Loucy (cell line): ENCODE measurements at regions not wholly inside any gene's neighbourhood (a gene's known extent, or its start where the extent isn't known, plus 50 kb on each side); places are given as distances from the start of the nearest gene placed in this dataset.

Source experiments
- H2AFZ ChIP-seq: fragments of 200-600 bp; sonication (generic); 2 replicates; pipeline ENCODE4 v1.6.0; 2016; ENCODE audit warnings: antibody characterized with exemption, mild to moderate bottlenecking, low read length, moderate library complexity
- H3F3A ChIP-seq: fragments of 200-600 bp; 2 replicates; pipeline ENCODE4 v1.6.0; 2016; ENCODE audit warnings: antibody characterized with exemption, low read depth, mild to moderate bottlenecking
- H3K27me3 ChIP-seq: fragments of 200-600 bp; sonication (generic); 2 replicates; pipeline ENCODE4 v1.6.1; 2014; ENCODE audit warnings: low read length, mild to moderate bottlenecking; ENCODE audit not compliant: insufficient read depth, poor library complexity, severe bottlenecking
- H3K36me3 ChIP-seq: fragments of 200-600 bp; sonication (generic); 2 replicates; pipeline ENCODE4 v1.6.1; 2016; ENCODE audit warnings: low read length; ENCODE audit not compliant: insufficient read depth
- H3K4me1 ChIP-seq: fragments of 200-600 bp; sonication (generic); 2 replicates; pipeline ENCODE4 v1.5.1; 2014; ENCODE audit warnings: low read length, mild to moderate bottlenecking; ENCODE audit not compliant: insufficient read depth, poor library complexity, severe bottlenecking
- H3K4me2 ChIP-seq: fragments of 200-600 bp; sonication (generic); 2 replicates; pipeline ENCODE4 v1.6.0; 2014; ENCODE audit warnings: antibody characterized with exemption, low read length, low read depth, mild to moderate bottlenecking; ENCODE audit not compliant: poor library complexity, severe bottlenecking
- H3K4me3 ChIP-seq: fragments of 200-600 bp; sonication (generic); 2 replicates; pipeline ENCODE4 v1.5.1; 2014; ENCODE audit warnings: low read length, mild to moderate bottlenecking, mixed read lengths; ENCODE audit not compliant: poor library complexity, severe bottlenecking
- H3K79me2 ChIP-seq: fragments of 200-600 bp; sonication (generic); 2 replicates; pipeline ENCODE4 v1.6.1; 2014; ENCODE audit warnings: low read length; ENCODE audit not compliant: insufficient read depth
- H3K9ac ChIP-seq: fragments of 200-600 bp; sonication (generic); 2 replicates; pipeline ENCODE4 v1.6.0; 2014; ENCODE audit warnings: mild to moderate bottlenecking, low read depth, low read length, moderate library complexity; ENCODE audit not compliant: poor library complexity, severe bottlenecking
- H3K9me2 ChIP-seq: fragments of 200-600 bp; sonication (generic); replicated peaks from 2 replicates; pipeline ENCODE4 v1.6.1; 2016; ENCODE audit warnings: low read depth, low read length, mixed read lengths
- H3K9me3 ChIP-seq: fragments of 200-600 bp; sonication (generic); 2 replicates; pipeline ENCODE4 v1.6.1; 2014; ENCODE audit warnings: mild to moderate bottlenecking, antibody characterized with exemption, low read length, low read depth; ENCODE audit not compliant: insufficient read depth
- H4K20me1 ChIP-seq: fragments of 200-600 bp; sonication (generic); 2 replicates; pipeline ENCODE4 v1.6.0; 2014; ENCODE audit warnings: antibody characterized with exemption, low read length, mild to moderate bottlenecking; ENCODE audit not compliant: insufficient read depth, poor library complexity, severe bottlenecking
- EZH2phosphoT487 ChIP-seq: fragments of 200-600 bp; IDR thresholded peaks from 2 replicates; pipeline ENCODE4 v1.6.1; 2018; ENCODE audit warnings: antibody characterized with exemption, mild to moderate bottlenecking, moderate library complexity, borderline replicate concordance
- TF ChIP-seq, protein P1 (sequence below): fragments of 200-600 bp; sonication (generic); conservative IDR thresholded peaks from 2 replicates; pipeline ENCODE4 v1.5.1; 2014; ENCODE audit warnings: mild to moderate bottlenecking, antibody characterized with exemption, low read length

DNA sequence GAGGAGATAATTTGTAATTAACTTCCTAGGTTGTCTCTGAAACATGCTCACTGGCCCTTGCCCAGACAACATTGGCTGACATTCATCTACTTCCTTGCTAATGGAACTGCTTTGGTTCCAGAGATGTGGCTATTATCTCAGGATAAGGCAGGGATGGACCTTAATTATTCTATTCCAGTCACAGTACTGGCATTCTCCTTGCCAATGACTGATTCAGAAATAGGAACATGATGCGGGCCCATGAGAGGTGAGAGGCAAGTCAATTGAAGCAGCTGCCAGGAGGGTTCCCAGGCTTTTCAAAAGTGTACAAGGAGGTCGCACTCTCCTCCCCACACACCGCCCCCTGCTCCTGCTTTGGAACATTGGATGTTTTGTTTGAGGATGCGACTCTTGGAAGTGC lies 109.6 kb upstream of the DGKB start:
- H3K36me3 ChIP-seq = no peaks in the 10 kb centered on the region
- H3K79me2 ChIP-seq = no peaks in the 10 kb centered on the region
- H3K4me1 ChIP-seq = no peaks in the 10 kb centered on the region
- H4K20me1 ChIP-seq = no peaks in the 10 kb centered on the region
- no peak overlapping the region for H3K9ac ChIP-seq
- H3K27me3 ChIP-seq = no peaks in the 10 kb centered on the region
- H3K4me2 ChIP-seq = no peak overlapping the region
- no peak overlapping the region for H2AFZ ChIP-seq
- no peaks in the 10 kb centered on the region for H3F3A ChIP-seq
- no peak overlapping the region for H3K4me3 ChIP-seq
- TF ChIP-seq EZH2phosphoT487 = no peak
- TF ChIP-seq, protein P1, sequence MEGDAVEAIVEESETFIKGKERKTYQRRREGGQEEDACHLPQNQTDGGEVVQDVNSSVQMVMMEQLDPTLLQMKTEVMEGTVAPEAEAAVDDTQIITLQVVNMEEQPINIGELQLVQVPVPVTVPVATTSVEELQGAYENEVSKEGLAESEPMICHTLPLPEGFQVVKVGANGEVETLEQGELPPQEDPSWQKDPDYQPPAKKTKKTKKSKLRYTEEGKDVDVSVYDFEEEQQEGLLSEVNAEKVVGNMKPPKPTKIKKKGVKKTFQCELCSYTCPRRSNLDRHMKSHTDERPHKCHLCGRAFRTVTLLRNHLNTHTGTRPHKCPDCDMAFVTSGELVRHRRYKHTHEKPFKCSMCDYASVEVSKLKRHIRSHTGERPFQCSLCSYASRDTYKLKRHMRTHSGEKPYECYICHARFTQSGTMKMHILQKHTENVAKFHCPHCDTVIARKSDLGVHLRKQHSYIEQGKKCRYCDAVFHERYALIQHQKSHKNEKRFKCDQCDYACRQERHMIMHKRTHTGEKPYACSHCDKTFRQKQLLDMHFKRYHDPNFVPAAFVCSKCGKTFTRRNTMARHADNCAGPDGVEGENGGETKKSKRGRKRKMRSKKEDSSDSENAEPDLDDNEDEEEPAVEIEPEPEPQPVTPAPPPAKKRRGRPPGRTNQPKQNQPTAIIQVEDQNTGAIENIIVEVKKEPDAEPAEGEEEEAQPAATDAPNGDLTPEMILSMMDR = no peak
- no peaks in the 10 kb centered on the region for H3K9me3 ChIP-seq
- no peaks in the 10 kb centered on the region for H3K9me2 ChIP-seq

DNA sequence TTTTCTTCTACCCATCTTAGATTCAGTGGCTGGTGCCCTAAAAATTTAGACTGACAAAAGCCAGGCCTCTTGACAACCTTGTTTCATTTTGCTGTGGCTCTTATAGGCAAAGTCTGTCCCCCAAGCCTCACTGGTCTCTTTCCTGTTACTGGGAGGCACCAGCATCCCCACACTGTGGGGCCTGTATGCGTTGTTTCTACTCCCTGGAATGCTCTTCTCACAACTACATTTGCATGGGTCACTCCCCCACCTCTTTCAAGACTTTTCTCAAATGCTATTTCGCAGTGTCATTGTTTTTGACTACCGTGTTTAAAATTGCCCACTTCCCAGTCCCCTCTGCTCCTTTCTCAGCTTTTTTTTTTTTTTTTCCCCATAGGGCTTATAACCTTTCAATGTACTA lies 108.7 kb upstream of the DGKB start:
- no peaks in the 10 kb centered on the region for H3K27me3 ChIP-seq
- H3K79me2 ChIP-seq = no peaks in the 10 kb centered on the region
- no peaks in the 10 kb centered on the region for H3F3A ChIP-seq
- H3K4me3 ChIP-seq = no peak overlapping the region
- no peaks in the 10 kb centered on the region for H3K36me3 ChIP-seq
- H4K20me1 ChIP-seq = no peaks in the 10 kb centered on the region
- H3K9me2 ChIP-seq = no peaks in the 10 kb centered on the region
- H3K4me1 ChIP-seq = no peaks in the 10 kb centered on the region
- no peak overlapping the region for H3K9ac ChIP-seq
- no peak overlapping the region for H3K4me2 ChIP-seq
- no peak for TF ChIP-seq EZH2phosphoT487
- H3K9me3 ChIP-seq = no peaks in the 10 kb centered on the region
- H2AFZ ChIP-seq = 0 out of 2 replicates have a peak overlapping the region, but pooled peaks have one; percentile 22

DNA sequence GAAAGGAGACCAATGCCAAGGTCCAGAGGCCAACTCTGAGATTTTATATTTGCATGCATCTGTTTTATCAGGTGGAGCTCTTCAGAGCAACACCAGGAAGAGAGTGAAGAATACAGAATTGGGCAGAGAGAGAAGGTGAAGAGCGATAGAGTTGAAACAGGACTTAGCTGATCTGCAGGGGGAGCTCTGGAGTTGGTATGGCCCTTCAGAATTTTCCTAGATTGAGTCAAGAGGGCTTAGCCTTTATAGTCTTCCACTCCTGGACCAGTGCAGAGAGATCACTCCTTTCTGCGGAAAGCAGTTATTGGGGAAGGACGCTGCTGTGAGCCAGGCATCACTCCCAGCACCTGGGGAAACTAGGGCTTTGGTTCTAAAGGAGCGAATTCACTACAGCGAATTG lies 105.0 kb upstream of the DGKB start:
- no peak overlapping the region for H3K4me2 ChIP-seq
- no peaks in the 10 kb centered on the region for H3K79me2 ChIP-seq
- H3K9me3 ChIP-seq = no peaks in the 10 kb centered on the region
- no peaks in the 10 kb centered on the region for H3F3A ChIP-seq
- H3K9me2 ChIP-seq = no peaks in the 10 kb centered on the region
- TF ChIP-seq, protein P1 = peak; percentile 66
- TF ChIP-seq EZH2phosphoT487 = no peak
- H2AFZ ChIP-seq = no peak overlapping the region
- no peaks in the 10 kb centered on the region for H4K20me1 ChIP-seq
- H3K27me3 ChIP-seq = no peaks in the 10 kb centered on the region
- no peaks in the 10 kb centered on the region for H3K36me3 ChIP-seq
- no peak overlapping the region for H3K9ac ChIP-seq
- no peaks in the 10 kb centered on the region for H3K4me1 ChIP-seq
- no peak overlapping the region for H3K4me3 ChIP-seq

DNA sequence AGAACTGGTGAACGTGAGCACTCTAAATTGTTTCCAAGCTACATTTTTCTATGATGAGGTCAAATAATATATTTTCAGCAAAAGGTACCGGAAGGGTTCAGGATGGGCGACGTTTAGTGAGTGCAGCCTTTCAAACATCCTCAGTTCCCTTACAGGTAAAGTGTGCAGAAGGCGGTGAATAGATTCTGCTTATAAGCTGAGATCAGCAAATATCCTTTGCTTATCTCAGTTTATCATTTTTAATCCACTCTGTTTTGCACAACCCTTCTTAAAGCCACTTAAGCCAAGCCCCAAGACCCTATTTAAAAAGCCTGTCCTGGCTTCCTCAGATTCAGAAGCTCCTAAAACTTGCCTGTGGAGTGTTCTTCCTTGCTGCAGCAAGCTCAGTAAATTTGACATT lies 103.1 kb upstream of the DGKB start:
- no peaks in the 10 kb centered on the region for H3K27me3 ChIP-seq

More for the DNA sequence above, 103.1 kb upstream of the DGKB start:
- Histone ChIP-seq H3K9ac (no peak overlapping the region), H4K20me1 (no peaks in the 10 kb centered on the region), H3K79me2 (no peaks in the 10 kb centered on the region), H3K9me3 (no peaks in the 10 kb centered on the region), H3K36me3 (no peaks in the 10 kb centered on the region), H3K4me3 (no peak overlapping the region), H3K9me2 (no peaks in the 10 kb centered on the region), H3K4me2 (no peak overlapping the region), H2AFZ (no peak overlapping the region), H3F3A (no peaks in the 10 kb centered on the region), H3K4me1 (no peaks in the 10 kb centered on the region)
- TF ChIP-seq, protein P1 = no peak
- no peak for TF ChIP-seq EZH2phosphoT487
